PC-3 (cell line): ENCODE measurements at regions not wholly inside any gene's neighbourhood (a gene's known extent, or its start where the extent isn't known, plus 50 kb on each side); places are given as distances from the start of the nearest gene placed in this dataset.

Source experiments
- ATAC-seq: fragments of 200-7000 bp; cut with Tn5 transposase; 2 replicates; pipeline ENCODE4 v1.9.1; 2020; ENCODE audit warnings: mild to moderate bottlenecking, moderate library complexity
- BruUV-seq: library from RNA; stranded (reverse); fragments of 400-500 nt; replicated peaks from 2 replicates; lab custom pipeline; 2021; lab: Mats Ljungman, UMichigan
- CTCF ChIA-PET: fragments of 300-600 bp; sonication (Branson Sonifier 250); formaldehyde crosslinking; loops from one replicate; lab custom pipeline; 2022; ENCODE audit warnings: antibody characterized with exemption; lab: Charles Lee
- POLR2A ChIA-PET: fragments of 300-600 bp; sonication (Branson Sonifier 250); formaldehyde crosslinking; loops from one replicate; lab custom pipeline; 2022; ENCODE audit warnings: antibody characterized with exemption; ENCODE audit not compliant: unreplicated experiment; lab: Charles Lee
- DNase-seq: peaks from one replicate; pipeline ENCODE4 v3.0.0-alpha.2; 2015
- H2AFZ ChIP-seq: fragments of 300-600 bp; sonication (generic); 2 replicates; pipeline ENCODE4 v1.6.0; 2016; ENCODE audit warnings: antibody characterized with exemption, low read length
- H3F3A ChIP-seq: fragments of 300-600 bp; sonication (generic); one replicate; pipeline ENCODE4 v1.6.0; 2017; ENCODE audit warnings: antibody characterized with exemption, low read length, control low read depth, mild to moderate bottlenecking; ENCODE audit not compliant: unreplicated experiment
- H3K27ac ChIP-seq: fragments of 300-600 bp; sonication (generic); 2 replicates; pipeline ENCODE4 v1.5.1; 2016; ENCODE audit warnings: mild to moderate bottlenecking, low read length
- H3K27me3 ChIP-seq: fragments of 300-600 bp; sonication (generic); 2 replicates; pipeline ENCODE4 v1.6.1; 2016; ENCODE audit warnings: low read length, mixed read lengths
- H3K36me3 ChIP-seq: fragments of 300-600 bp; sonication (generic); 2 replicates; pipeline ENCODE4 v1.6.1; 2016; ENCODE audit warnings: low read depth, mixed run types, low read length, mixed read lengths
- H3K4me1 ChIP-seq: fragments of 300-600 bp; sonication (generic); 2 replicates; pipeline ENCODE4 v1.5.1; 2016; ENCODE audit warnings: low read length; ENCODE audit not compliant: insufficient read depth
- H3K4me2 ChIP-seq: fragments of 300-600 bp; sonication (generic); 2 replicates; pipeline ENCODE4 v1.6.0; 2016; ENCODE audit warnings: low read length
- H3K4me3 ChIP-seq: fragments of 300-600 bp; sonication (generic); 2 replicates; pipeline ENCODE4 v1.5.1; 2016; ENCODE audit warnings: mild to moderate bottlenecking, low read length, mixed read lengths
- H3K79me2 ChIP-seq: fragments of 300-600 bp; sonication (generic); 2 replicates; pipeline ENCODE4 v1.6.1; 2017; ENCODE audit warnings: low read length, mixed read lengths
- H3K9ac ChIP-seq: fragments of 300-600 bp; sonication (generic); 2 replicates; pipeline ENCODE4 v1.6.0; 2016; ENCODE audit warnings: mild to moderate bottlenecking, low read length
- H3K9me2 ChIP-seq: fragments of 300-600 bp; sonication (generic); replicated peaks from 2 replicates; pipeline ENCODE4 v1.6.1; 2016; ENCODE audit warnings: mixed run types, low read length, mixed read lengths
- H3K9me3 ChIP-seq: fragments of 300-600 bp; sonication (generic); 2 replicates; pipeline ENCODE4 v1.6.1; 2016; ENCODE audit warnings: low read length, mixed read lengths
- H4K20me1 ChIP-seq: fragments of 300-600 bp; sonication (generic); 2 replicates; pipeline ENCODE4 v1.6.1; 2016; ENCODE audit warnings: low read length, mixed read lengths
- EZH2 ChIP-seq: fragments of 300-600 bp; sonication (generic); IDR thresholded peaks from one replicate; pipeline ENCODE4 v1.6.1; 2017; ENCODE audit warnings: antibody characterized with exemption, mild to moderate bottlenecking, low read length; ENCODE audit not compliant: unreplicated experiment
- EZH2phosphoT487 ChIP-seq: fragments of 300-600 bp; sonication (generic); IDR thresholded peaks from 2 replicates; pipeline ENCODE4 v1.6.1; 2018; ENCODE audit warnings: mild to moderate bottlenecking, antibody characterized with exemption, low read length, borderline replicate concordance
- intact Hi-C: fragments of 100-400 bp; cut with micrococcal nuclease; formaldehyde crosslinking; loops from 2 replicates; pipeline ENCODE4 v1.9.0; 2023
- TF ChIP-seq, protein P1 (sequence below): fragments of 300-600 bp; sonication (generic); conservative IDR thresholded peaks from 2 replicates; pipeline ENCODE4 v1.5.1; 2017; ENCODE audit warnings: antibody characterized with exemption, low read depth, mild to moderate bottlenecking, low read length

DNA sequence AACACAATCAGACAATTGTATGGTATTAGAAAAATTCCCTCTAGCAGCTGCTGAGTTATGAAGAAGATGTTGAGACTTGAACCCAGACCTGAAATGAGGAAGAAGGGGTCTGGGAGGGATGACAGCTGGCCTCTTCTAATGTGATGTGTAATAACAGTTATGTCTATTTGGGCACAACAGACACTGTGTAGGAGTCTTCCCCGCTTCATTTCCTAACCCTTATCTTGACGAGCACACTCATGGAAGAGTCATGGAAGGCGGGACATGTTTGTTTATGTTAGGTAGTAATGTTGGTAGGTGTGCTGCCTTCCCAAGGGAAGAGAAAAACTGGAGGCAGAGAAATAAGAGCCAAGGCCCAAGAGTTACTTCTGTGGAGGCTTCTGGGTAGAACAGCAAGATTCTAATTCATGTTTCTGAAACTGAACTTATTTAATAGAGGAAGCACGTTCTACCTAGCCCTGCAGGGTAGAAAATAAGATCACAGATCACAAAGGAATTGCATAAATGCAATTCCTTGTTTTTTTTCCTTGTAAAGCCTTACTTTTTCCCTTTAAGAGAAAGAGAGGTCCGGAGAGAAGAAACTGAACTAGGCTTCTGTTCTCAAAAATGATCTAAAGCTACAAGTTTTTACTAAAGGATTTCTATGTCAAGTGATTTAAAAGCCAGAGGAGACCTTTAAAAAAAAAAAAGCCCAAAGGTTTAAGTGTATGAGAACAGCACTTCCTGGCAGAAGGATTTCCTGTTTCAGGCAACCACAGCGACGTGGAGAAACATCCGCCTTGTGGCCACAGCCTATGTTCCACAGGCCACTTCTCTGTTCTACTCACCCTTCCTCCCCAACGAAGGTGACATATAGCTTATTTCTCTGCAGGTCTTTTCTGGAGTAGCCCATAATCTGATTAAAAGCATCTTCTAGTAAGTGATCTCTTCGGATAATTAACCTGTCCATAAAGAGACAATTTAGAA lies 68.5 kb upstream of the STK17B start:
- ATAC-seq, result peak; percentile 97
- H3F3A ChIP-seq, result no peaks in the 10 kb centered on the region
- DNase-seq, result peak; percentile 97
- intact Hi-C loops, result loop anchor here (1.0 kb wide), 4 partner anchors 36 to 161 kb away; no protein-coding TSS in a partner anchor
- TF ChIP-seq, protein P1, sequence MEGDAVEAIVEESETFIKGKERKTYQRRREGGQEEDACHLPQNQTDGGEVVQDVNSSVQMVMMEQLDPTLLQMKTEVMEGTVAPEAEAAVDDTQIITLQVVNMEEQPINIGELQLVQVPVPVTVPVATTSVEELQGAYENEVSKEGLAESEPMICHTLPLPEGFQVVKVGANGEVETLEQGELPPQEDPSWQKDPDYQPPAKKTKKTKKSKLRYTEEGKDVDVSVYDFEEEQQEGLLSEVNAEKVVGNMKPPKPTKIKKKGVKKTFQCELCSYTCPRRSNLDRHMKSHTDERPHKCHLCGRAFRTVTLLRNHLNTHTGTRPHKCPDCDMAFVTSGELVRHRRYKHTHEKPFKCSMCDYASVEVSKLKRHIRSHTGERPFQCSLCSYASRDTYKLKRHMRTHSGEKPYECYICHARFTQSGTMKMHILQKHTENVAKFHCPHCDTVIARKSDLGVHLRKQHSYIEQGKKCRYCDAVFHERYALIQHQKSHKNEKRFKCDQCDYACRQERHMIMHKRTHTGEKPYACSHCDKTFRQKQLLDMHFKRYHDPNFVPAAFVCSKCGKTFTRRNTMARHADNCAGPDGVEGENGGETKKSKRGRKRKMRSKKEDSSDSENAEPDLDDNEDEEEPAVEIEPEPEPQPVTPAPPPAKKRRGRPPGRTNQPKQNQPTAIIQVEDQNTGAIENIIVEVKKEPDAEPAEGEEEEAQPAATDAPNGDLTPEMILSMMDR, result 0 out of 2 replicates have a peak, but pooled peaks have one; percentile 33
- TF ChIP-seq EZH2phosphoT487 (no peak), EZH2 (no peak)
- peak overlapping the region; percentile 25; the same call in 1 of the 2 replicates for H3K4me3 ChIP-seq
- ChIA-PET POLR2A (interaction anchor here (0.7 kb wide), 1 partner anchor 54 kb away, joined by 5 read pairs; no protein-coding TSS in a partner anchor), CTCF (no interaction called here)
- H3K79me2 ChIP-seq, result no peaks in the 10 kb centered on the region
- H3K9me3 ChIP-seq, result no peaks in the 10 kb centered on the region
- H3K9ac ChIP-seq, result peak overlapping the region; percentile 72
- peak overlapping the region; percentile 76 for H3K4me2 ChIP-seq
- H3K9me2 ChIP-seq, result no peaks in the 10 kb centered on the region
- H3K27me3 ChIP-seq, result no peaks in the 10 kb centered on the region
- peaks cover 25% of the 10 kb centered on the region for H3K4me1 ChIP-seq
- H3K27ac ChIP-seq, result peak overlapping the region; percentile 94
- H3K36me3 ChIP-seq, result no peaks in the 10 kb centered on the region
- H2AFZ ChIP-seq, result 0 out of 2 replicates have a peak overlapping the region, but pooled peaks have one; percentile 17
- BruUV-seq, result TSS peak; percentile 71
- H4K20me1 ChIP-seq, result no peaks in the 10 kb centered on the region

DNA sequence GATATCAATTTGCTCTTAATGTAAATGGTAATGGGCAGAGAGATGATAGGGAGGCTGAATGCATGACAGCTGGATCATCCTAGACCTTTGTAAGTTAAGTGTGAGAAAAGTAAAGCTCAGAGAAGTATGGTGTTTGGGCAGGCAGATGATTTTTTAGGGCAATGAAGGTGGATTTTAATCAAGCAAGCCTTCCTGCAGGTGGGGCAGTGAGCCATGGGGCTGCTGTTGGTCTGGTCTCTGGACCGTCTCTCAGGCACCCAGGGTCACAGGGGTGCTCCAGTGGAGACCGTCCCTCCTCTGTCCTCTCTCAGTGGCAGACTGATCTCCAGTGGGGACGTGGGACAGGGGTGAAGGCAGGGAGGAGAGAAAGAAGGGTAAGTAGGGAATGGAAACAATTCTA lies 69.8 kb upstream of the STK17B start:
- H3K4me2 ChIP-seq, result no peak overlapping the region
- no peaks in the 10 kb centered on the region for H3K27me3 ChIP-seq
- DNase-seq (no peak), ATAC-seq (no peak)
- no peaks in the 10 kb centered on the region for H4K20me1 ChIP-seq
- H3F3A ChIP-seq, result no peaks in the 10 kb centered on the region
- H2AFZ ChIP-seq, result no peak overlapping the region
- H3K9me3 ChIP-seq, result no peaks in the 10 kb centered on the region
- CTCF ChIA-PET, result no interaction called here
- no peaks in the 10 kb centered on the region for H3K36me3 ChIP-seq
- no peak overlapping the region for H3K4me3 ChIP-seq
- POLR2A ChIA-PET, result no interaction called here
- peaks cover 36% of the 10 kb centered on the region for H3K4me1 ChIP-seq
- no peak overlapping the region for H3K27ac ChIP-seq
- BruUV-seq, result no TSS peak
- H3K79me2 ChIP-seq, result no peaks in the 10 kb centered on the region
- H3K9ac ChIP-seq, result no peak overlapping the region
- intact Hi-C loops, result no loop called here
- no peaks in the 10 kb centered on the region for H3K9me2 ChIP-seq
- TF ChIP-seq, protein P1, result 0 out of 2 replicates have a peak, but pooled peaks have one; percentile 16
- TF ChIP-seq EZH2phosphoT487, result no peak
